C4-2B (cell line): ENCODE measurements at regions not wholly inside any gene's neighbourhood (a gene's known extent, or its start where the extent isn't known, plus 50 kb on each side); places are given as distances from the start of the nearest gene placed in this dataset.

ENCODE experiments used
- ZFX ChIP-seq: fragments of 450-650 bp; IDR thresholded peaks from 2 replicates; pipeline ENCODE4 v1.6.1; 2017
- TF ChIP-seq, protein P1 (sequence below): fragments of 450-650 bp; conservative IDR thresholded peaks from 2 replicates; pipeline ENCODE4 v1.5.1; 2017; ENCODE audit warnings: mild to moderate bottlenecking

DNA sequence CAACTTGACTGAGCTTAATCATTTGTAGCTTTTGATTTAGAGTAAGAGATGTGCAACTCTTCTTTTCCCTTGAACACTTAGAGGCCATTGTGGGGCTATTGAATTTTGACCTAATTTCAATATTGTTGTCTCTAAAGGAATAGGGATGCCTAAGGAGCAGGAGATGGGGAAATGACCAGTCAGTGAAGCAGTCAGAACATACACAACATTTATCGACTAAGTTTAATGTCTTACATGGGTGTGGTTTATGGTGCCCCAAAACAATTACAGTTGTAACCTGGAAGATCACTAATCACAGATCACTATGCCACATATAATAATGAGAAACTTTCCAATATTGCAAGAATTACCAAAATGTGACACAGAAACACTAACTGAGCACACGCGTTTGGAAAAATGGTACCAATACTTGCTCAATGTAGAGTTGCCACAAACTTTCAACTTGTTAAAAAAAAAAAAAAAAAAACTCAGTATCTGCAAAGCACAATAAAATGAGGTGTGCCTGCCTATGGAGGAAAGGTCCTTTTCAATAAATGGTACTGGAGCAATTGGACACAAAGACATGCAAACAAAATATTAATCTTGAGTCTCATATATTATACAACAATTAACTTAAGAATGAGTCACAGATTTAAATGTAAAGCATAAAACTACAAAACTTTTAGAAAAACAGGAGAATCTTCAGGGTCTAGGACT is 189.6 kb upstream of the RAD23B start:
- TF ChIP-seq, protein P1, sequence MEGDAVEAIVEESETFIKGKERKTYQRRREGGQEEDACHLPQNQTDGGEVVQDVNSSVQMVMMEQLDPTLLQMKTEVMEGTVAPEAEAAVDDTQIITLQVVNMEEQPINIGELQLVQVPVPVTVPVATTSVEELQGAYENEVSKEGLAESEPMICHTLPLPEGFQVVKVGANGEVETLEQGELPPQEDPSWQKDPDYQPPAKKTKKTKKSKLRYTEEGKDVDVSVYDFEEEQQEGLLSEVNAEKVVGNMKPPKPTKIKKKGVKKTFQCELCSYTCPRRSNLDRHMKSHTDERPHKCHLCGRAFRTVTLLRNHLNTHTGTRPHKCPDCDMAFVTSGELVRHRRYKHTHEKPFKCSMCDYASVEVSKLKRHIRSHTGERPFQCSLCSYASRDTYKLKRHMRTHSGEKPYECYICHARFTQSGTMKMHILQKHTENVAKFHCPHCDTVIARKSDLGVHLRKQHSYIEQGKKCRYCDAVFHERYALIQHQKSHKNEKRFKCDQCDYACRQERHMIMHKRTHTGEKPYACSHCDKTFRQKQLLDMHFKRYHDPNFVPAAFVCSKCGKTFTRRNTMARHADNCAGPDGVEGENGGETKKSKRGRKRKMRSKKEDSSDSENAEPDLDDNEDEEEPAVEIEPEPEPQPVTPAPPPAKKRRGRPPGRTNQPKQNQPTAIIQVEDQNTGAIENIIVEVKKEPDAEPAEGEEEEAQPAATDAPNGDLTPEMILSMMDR = no peak
- no peak for TF ChIP-seq ZFX
